ENCODE measurements at regions not wholly inside any gene's neighbourhood (a gene's known extent, or its start where the extent isn't known, plus 50 kb on each side); places are given as distances from the start of the nearest gene placed in this dataset.
"Not testable (repeated sequence)": the region's sequence is repeated elsewhere in the genome, so short reads cannot be mapped to it uniquely, and the experiment has no call there.

DNA sequence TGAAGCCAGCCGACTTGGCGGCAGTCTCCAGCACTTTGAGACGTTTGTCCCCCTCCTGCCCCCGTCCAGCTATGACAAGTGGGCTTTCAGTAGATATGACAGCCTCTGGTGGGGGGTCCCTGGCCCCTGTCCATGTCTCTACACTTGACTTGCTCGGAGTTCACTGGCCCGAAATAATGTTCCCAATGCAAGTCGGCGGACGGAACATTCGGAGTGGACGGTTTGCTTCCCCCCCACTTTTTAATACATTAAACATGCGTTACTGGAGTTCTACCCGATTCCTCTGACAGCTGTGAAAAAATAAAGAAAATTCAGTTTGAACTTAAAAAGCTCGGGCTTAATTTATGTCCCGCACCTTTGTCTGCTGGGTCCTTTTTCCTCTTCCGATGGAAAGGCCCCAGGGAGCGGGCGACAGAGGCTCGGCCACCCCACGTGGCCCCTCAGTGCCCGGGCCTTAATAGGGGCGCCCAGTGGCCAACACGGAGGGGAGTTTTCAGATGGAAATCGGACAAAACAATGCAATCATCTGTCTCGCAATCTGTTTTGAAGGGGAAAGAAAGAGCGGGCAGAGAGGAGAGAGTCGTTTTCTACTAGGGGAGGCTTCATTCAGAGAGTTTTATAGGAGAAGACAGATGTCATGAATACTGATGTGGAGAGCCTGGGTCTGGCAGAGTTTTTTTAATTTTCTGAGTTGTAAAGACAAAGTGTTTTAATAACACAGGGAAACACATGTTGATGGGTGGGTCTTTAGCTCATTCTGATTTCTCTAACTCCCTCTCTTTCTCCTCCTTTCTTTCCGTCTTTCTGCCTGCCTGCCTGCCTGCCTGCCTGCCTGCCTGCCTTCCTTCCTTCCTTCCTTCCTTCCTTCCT lies 50.2 kb downstream of the SMIM38 start:
- no peak for DNase-seq

DNA sequence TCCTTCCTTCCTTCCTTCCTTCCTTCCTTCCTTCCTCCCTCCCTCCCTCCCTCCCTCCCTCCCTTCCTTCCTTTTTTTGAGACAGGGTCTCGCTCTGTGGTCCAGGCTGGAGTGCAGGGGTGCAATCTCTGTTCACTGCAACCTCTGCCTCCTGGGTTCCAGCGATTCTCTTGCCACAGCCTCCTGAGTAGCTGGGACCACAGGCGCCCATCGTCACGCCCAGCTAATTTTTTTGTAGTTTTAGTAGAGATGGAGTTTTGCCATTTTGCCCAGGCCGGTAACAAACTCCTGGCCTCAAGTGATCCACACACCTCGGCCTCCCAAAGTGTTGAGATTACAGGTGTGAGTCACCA lies 50.9 kb downstream of the SMIM38 start:
- DNase-seq, result not testable (repeated sequence)

DNA sequence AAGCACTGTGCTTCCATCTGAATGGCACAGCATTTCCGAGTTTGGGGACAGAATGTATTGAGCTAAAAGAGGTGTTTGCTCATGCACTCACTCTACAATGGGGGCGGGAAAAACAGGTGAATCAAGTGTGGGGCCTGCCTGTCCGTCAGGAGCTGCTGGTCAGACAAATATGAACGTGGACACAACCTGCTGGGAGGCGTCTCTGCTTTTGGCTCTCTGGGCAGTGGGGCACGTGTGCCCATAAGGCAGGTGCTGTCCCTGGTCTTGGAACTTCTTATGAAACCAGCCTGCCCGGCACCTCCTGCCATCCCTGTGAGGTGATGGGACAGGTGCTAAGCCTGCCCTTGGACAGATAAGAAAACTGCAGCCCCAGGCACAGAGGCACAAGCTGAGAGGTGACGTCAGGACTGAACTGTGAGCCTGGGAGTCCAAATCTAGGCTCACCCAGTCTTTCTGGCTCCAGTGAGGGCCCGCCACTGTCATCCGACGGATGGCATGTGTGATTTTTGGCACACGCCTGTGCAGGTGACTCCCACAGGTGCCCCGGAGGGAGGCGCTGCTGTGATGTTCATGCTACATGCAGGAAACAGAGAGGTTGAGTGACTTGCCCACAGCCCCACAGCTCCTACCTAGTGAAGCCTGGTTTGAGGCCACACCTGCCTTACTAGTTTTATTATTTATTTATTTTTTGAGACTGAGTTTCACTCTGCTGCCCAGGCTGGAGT lies 51.6 kb downstream of the SMIM38 start:
- DNase-seq, result no peak

DNA sequence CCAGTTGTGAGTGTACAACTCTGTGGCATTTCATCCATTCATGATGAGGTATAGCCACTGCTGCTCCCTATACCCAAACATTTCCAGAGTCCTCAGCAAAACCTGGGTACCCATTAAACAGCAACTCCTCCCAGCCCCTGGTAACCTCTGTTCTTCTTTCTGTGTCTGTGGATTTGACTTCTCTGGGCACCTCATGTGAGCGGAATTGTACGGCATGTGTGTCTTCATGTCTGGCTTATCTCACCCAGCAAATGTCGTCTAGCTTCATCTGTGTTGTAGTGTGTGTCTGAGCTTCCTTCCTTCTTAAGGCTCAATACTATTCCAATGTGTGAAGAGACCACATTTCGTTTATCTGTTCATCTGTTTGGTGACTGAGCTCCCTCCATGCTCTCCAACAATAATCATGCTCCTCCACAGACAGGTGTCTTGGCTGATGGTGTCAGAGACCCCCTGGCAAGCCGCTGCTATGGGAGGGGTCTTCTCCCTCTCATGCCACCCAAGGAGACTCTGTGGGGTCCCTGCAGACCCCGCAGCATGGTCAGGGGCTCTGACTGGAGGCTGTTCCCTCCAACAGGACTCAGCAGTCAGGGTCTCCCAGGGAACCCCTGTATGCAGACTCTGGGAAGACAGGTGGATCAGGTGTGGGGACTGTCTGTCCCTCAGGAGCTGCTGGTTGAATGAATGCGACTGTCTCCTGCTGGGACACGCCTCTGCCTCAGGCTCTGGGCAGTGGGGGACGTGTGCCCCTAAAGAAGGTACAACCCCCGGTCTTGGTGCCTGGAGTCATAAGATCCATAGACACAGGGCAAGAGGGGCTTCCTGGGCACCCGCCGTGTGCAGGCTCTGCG lies 52.7 kb downstream of the SMIM38 start:
- no peak for DNase-seq

DNA sequence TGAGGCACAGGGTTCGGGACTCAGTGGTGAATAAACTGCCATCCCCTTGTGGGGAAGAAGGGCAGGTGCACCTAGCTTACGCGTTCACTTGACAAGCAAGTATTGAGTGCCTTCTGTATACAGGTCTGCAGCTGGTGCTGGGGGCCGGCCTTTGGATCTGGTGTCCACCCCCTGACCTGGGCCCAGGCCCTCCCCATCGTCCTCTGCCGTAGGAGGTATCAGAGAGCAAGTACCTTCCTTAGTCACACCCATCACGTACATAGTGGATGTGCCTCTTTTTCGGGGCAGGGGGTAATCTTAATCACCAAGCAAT lies 53.3 kb downstream of the SMIM38 start:
- DNase-seq, result no peak

DNA sequence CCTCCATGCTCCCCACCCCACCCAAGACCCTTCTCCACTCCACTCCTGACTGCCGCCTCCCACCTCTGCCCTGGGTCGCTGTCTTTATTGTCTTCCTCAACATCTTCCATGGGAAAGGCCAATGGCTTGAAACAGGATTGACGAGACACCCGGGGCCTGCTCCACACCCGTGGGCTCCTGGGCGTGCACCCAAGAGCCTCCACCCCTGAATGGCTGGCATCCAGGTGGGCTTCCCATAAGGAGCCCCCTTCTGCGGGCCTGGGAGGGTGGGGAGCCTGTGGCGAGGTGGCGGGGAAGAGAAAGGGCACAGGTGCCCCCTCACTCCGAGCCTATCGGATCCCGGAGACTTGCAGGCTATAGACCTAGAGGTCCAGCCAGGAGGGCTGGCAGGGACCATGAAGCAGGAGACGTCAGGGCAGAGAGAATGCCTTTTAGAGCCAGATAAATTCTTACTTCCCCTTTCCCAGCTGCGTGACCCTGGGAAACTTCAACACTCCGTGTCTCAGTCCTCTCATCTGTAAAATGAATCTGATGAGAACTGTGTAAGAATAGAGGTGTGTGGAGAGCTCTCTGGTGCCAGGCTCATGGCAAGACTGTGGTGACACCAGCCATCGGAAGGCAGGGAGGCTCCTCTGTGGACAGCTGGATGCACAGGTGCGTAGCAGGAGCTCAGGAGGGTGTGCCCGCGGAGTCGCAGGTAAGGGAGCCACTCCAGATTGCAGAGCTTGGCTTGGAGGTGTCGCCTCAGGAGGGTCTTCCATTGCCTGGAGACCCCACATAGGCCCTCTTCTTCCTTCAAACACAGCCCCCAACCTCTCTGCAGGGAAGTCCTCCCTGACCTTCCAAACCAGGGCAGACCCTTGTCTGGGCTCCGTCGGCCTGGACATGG lies 53.9 kb downstream of the SMIM38 start:
- DNase-seq, result no peak

DNA sequence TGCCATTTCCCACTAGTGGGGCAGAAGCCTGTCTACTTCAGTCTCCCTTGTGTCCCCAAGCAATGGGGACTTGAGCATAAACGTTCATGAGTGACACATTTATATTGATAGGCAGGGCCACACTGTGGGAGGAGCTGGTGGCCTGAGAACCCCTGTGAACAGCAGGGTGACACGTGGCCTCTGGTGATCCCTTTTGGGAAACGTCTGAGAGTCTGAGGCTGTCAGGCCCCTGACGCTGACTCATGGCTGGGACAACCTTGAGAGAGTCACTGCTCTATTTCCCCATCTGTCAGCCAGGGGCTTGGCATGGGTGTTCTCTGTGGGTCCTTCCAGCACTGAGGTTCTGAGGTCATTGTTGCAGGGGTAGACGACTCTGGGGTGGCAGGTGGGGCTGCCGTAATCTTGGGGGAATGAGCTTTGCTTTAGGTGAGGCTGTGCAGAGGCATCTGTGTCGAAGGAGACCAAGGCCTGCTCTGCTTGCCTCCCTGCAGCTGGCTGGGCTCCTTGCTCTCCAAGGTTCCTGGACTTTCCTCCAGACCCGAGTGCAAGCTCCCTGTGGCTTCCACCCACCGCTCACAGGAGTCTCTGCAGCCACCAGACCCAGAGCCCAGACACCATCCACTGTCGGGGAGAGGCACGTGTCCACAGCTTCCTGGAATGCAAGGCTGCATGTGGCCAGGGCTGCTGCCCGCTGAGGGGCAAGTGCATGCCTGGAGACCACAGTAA lies 54.7 kb downstream of the SMIM38 start:
- no peak for DNase-seq

DNA sequence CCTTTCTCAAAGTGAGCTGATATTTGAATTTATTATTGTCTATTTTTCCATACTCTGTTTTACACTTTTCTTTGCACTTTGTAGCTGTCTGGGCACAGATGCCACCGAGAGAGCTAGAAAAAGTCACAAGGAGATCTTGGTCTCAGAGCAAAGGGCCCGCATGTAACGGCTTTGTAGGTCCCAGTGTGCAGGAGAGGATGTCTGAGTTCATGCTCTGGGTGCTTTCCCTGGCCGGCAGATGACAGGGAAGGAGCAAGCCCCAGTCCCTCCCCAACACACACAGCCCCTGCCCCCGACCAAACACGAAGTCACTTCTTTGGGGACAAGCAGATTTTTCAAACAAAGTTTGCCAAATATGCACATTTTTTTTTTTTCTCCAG lies 55.8 kb downstream of the SMIM38 start:
- DNase-seq, result no peak

DNA sequence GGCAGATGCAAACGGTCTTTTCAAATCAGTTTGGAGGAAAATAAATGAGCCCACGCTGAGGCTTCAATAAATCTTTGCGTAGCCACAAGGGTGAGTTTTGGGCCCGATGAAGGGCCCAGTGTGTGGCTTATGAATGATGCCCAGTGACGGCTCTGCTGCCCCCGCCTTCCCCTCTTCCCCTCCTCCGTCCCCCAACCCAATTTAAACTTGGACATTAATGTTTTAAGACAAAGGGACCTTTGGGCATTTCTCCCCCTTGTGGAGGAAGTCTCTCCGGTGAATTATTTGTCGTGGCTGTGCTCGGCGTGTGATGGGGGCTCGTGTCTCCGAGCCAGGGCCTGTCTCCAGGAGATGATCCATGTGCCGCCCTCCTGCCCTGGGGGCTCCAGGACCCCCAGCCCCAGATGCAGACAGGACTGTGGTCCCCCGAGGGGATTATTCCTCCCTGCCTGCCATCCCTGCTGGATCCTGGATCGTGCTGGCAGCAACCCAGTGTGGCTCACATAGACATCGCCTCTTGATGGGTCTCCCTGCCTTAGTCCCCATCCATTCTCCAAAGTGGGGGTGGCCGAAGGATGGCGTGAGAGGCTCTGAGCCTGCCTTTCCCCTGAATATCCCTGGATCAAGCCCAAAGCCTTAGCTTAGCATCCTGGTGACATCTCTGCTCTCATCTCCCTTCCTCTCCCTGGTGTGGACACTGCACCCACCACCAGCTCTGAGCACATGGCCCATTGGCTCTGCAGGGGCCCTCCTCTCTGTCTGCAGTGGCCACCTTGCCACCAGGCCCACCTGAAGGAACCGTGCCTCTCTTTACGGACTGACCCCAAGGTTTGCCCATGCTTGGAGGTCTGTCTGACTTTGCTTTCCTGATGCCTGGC lies 56.4 kb downstream of the SMIM38 start:
- no peak for DNase-seq

DNA sequence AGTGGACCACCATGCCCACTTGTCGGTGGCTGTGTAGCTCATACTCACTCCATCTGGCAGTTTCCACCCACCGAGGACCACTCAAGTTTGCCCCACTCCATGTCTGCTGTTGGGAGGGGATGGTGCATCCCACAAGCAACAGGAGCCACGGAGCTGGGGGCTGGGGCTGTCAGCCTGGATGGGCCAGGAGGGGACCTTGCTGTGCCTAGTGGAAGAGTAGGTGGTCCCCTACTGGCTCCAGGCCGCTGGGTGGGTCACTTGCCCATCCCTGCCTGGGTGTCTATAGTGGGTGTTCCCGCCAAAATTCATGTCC lies 57.0 kb downstream of the SMIM38 start:
- DNase-seq, result no peak

DNA sequence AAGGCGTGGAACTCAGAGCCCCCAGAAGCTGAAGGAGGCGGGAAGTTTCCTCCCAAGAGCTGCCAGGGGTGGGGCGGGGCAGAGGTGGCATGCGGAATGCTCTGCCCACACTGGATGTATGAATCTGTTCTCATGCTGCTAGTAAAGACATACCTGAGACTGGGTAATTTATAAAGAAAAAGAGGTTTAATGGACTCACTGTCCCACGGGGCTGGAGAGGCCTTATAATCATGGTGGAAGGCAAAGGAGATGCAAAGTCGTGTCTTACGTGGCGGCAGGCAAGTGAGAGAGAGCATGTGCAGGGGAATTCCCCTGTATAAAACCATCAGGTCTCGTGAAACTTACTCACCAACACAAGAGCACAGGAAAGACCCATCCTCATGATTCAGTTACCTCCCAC lies 57.6 kb downstream of the SMIM38 start:
- DNase-seq, result no peak

DNA sequence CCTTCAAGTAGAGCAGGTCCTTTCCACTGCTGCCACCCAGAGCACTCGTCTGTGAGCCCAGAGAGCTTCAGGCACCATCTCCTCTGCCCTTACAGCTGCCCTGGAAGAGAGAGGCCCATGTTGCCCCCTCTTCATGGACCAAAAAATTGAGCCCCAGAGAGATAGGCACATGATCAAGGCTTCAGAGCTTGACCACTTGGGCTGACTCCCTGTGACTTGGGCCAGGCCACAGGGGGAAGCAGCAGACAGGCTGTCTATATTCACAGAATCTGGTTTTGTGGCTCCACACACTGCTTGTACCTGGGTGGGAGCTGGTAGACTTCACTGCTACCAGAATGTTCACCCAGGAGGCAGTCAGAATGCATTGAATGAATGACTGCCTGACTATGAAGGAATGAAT lies 58.2 kb downstream of the SMIM38 start:
- no peak for DNase-seq

DNA sequence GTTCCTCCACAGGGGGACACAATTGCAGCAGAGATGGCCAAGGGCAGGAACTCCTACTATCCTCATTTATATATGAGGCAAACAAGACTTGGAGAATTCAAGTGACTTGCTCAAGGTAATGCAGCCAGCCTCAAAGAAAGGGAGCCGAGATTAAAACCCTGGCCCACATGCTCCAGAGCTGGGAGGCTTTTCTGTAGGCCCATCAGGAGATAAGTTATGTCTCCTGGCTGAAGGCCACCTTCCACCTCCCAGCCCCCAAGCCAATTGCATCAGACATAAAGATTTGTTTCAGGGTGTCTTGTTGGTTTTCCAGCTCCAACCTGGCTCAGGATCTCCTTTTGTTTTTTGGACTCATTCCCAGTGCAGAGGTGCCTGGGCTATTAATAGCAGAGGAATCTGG lies 59.5 kb downstream of the SMIM38 start:
- no peak for DNase-seq

DNA sequence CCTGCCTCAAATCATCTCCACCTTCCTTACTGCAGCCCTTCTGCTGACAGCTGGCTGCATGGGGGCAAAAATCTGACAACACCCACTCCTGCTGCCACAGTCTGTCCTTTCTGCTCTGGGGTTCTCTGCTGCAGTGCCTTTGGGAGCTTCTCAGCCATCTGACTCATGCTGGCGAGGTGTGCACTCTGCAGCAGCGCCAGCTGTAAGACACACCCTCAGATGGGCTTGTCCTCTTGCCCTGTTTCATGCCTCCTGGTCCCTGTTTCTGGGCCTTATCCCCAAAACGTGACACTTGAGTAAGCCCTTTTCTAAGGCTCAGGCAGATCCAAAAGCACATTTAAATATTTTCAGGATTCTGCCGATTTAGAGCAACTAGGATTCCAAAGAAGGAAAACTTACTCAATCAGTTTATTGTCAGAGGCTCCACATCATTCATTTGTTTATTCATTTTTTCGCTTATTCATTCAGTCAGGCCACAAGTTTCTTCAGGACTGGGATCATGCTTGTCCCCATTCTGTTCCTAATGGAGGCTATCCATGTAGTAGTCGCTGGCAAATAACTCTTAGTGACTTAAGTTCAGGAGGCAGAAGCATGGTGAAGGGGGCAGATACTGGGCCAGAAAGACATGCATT lies 60.2 kb downstream of the SMIM38 start:
- DNase-seq, result no peak

DNA sequence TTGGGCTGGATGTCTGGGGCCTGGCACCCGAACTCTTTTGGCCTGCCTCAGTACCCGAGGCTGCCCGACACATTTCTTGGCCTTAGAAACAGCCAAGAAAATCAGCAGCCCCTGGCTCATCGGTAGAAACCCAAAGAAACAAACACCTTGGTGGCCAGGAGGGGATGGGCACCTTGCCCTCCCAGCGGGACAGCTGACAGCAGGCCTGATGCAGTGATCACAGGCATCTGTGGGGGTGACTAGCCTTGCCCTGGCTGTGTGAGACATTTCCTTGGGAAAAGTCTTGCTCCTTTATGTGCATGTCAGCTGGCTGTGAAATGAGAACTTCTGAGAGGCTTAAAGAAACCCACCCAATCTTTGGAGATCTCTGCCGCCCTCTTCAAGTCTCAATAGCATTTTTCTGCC lies 60.9 kb downstream of the SMIM38 start:
- no peak for DNase-seq

DNA sequence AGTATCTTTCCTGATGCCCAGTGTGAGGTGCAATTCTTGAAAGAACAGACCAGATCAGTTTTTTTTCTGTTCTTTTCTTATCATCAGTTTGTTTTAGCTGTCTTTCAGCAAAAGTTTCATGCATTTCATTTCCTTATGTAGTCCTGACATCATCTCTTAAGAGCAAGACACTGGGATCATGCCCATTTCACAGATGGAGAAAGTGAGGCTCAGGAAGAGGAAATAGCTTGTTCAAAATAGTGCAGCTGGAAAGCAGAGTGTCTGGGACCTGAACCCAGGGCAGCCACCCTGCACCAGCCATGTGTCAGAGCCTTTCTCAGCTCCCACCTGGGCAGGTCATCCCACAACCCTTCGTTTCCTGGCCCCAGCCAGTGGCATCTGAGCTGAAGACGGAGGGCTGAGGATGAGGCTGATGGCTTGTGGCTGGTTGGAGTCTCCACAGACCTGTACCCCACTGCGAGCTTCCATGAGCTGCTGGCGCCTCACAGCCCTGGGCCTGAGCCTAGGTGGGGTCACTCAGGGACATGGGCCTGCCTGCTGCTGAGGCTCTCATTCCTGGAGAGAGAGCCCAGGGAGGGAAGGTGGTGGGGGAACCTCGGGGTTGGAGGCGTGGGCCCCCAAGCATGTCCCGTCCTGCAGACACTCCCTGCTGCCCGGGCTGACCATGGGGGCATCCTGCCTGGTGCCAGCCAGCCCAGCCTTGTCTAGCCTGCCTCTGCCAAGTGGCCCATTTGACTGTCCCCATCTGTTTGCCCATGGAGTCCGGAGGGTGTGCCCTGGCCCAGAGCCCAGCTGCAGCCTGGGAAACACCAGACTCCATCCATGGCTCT lies 61.8 kb downstream of the SMIM38 start:
- DNase-seq, result no peak

DNA sequence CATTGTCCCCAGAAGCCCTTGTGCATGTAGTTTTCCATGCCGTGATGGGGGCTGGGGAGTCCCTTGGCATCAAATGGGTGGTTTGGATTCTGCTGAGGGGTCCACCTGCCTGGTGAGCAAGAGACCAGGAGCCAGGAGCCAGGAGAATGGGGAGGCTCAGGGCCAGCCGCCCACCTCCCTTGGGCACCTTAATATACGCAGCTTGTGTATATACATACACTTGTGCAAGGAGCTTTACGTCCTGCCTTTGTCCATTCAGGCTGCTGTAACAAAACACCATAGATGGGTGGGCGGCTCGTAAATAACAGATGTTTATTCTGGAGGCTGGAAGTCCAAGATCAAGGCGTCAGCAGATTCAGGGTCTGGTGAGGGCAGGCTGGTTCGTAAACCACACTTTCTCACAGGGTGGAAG lies 62.5 kb downstream of the SMIM38 start:
- DNase-seq, result no peak

DNA sequence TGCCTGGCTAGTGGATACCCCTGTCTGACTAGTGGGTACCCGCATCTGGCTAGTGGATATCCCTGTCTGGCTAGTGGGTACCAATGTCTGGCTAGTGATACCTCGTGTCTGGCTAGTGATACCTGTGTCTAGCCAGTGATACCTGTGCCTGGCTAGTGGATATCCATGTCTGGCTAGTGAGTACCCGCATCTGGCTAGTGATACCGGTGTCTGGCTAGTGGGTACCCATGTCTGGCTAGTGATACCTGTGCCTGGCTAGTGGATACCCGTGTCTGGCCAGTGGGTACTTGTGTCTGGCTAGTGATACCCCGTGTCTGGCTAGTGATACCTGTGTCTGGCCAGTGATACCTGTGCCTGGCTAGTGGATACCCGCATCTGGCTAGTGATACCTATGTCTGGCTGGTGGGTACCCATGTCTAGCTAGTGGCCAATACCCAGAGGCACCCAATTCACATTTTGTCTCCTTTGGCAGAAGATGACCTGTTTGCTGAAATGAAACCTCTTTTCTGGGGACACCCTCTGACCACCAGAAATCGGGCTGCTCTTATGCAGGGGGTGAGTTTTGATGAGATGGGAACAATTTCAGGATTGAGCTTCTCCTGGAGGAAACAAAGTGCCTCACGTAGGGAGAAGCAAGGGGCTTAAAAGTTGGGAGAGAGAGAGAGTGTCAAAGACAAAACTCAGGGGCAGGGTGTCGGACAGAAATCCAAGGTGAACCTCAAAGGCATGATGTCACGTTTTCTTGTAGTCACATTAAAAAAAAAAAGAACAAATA lies 63.4 kb downstream of the SMIM38 start:
- DNase-seq, result no peak

Measured in right lung (tissue), 2 donors.